HepG2 (cell line): ENCODE measurements at regions not wholly inside any gene's neighbourhood (a gene's known extent, or its start where the extent isn't known, plus 50 kb on each side); places are given as distances from the start of the nearest gene placed in this dataset.

ENCODE experiments used
- ATAC-seq: fragments of 200-7000 bp; cut with Tn5 transposase; 3 replicates; pipeline ENCODE4 v1.9.1; 2020; ENCODE audit warnings: mild to moderate bottlenecking, moderate library complexity
- BruUV-seq: library from RNA; stranded (reverse); fragments of 400-500 nt; replicated peaks from 2 replicates; lab custom pipeline; 2021; lab: Mats Ljungman, UMichigan
- CTCF ChIA-PET: fragments of 300-600 bp; formaldehyde crosslinking; extraction: SDS; loops from one replicate; lab custom pipeline; 2021; ENCODE audit warnings: low total read pairs, inconsistent platforms, low intra/inter-chr PET ratio; lab: Yijun Ruan, JAX
- POLR2A ChIA-PET: fragments of 350-600 bp; sonication (Branson Sonifier 250); formaldehyde crosslinking; loops from one replicate; lab custom pipeline; 2020; ENCODE audit warnings: antibody characterized with exemption, inconsistent platforms; lab: Yijun Ruan, JAX
- DNase-seq: peaks from one replicate; pipeline ENCODE4 v3.0.0-alpha.2; 2015; ENCODE audit warnings: low spot score
- FAIRE-seq: peaks from 3 replicates; lab custom pipeline; 2011; peaks lifted over from hg19 to GRCh38; lab: Jason Lieb, UNC
- H2AFZ ChIP-seq: one replicate; pipeline ENCODE4 v1.6.1; 2011; ENCODE audit warnings: low read length, inconsistent platforms
- H3K27ac ChIP-seq: fragments of 300-600 bp; 3 replicates; pipeline ENCODE4 v1.8.0; 2011; ENCODE audit warnings: mixed run types, mild to moderate bottlenecking, mixed read lengths, low read length, inconsistent platforms; ENCODE audit not compliant: insufficient read depth; ENCODE audit errors: extremely low read length
- H3K27me3 ChIP-seq, 2 experiments: fragments of 200-600 bp in 1 of 2; 2 replicates in 1 of 2; 3 replicates in 1 of 2; pipeline versions ENCODE4 v1.6.0 to v1.8.0; 2011; ENCODE audit warnings: low read length in 2 of 2, mild to moderate bottlenecking in 2 of 2, moderate library complexity in 2 of 2, inconsistent platforms in 1 of 2; ENCODE audit not compliant: insufficient read depth in 2 of 2, control insufficient read depth in 1 of 2
- H3K36me3 ChIP-seq, 2 experiments: fragments of 200-600 bp in 1 of 2; replicated peaks in 1 of 2; 2 replicates in 1 of 2; 3 replicates in 1 of 2; pipeline versions ENCODE4 v1.5.1 to v1.8.0; 2011; ENCODE audit warnings: low read length in 2 of 2, inconsistent platforms in 1 of 2; ENCODE audit not compliant: insufficient read depth in 2 of 2, control insufficient read depth in 1 of 2
- H3K4me1 ChIP-seq: 2 replicates; pipeline ENCODE4 v1.5.1; 2012; ENCODE audit warnings: low read length, inconsistent platforms; ENCODE audit not compliant: insufficient read depth
- H3K4me2 ChIP-seq: 2 replicates; pipeline ENCODE4 v1.6.0; 2011; ENCODE audit warnings: low read depth, low read length, inconsistent platforms
- H3K4me3 ChIP-seq, 3 experiments: fragments of 200-600 bp in 1 of 3; sonication (generic), shearing (Covaris generic) in 1 of 3; replicated peaks in 1 of 3; 2 replicates each; pipeline ENCODE4 v1.5.1; 2011 to 2016; ENCODE audit warnings: low read length in 3 of 3, inconsistent platforms in 2 of 3, low read depth in 2 of 3, mild to moderate bottlenecking in 2 of 3, control low read depth in 1 of 3, mixed read lengths in 1 of 3; ENCODE audit not compliant: insufficient read depth in 1 of 3
- H3K79me2 ChIP-seq: one replicate; pipeline ENCODE4 v1.6.1; 2011; ENCODE audit warnings: low read length, inconsistent platforms; ENCODE audit not compliant: insufficient read depth
- H3K9ac ChIP-seq: 2 replicates; pipeline ENCODE4 v1.6.0; 2011; ENCODE audit warnings: mild to moderate bottlenecking, low read depth, low read length, inconsistent platforms; ENCODE audit not compliant: insufficient read depth
- H3K9me3 ChIP-seq: 2 replicates; pipeline ENCODE4 v1.5.1; 2012; ENCODE audit warnings: mild to moderate bottlenecking, low read length
- H4K20me1 ChIP-seq: 2 replicates; pipeline ENCODE4 v1.6.0; 2011; ENCODE audit warnings: inconsistent platforms, mild to moderate bottlenecking, low read length, moderate library complexity; ENCODE audit not compliant: insufficient read depth
- FOXC1 ChIP-seq: sonication (generic); formaldehyde crosslinking; IDR thresholded peaks from 2 replicates; pipeline ENCODE4 v1.8.0; 2022; ENCODE audit warnings: mild to moderate bottlenecking, missing genetic modification reagents, borderline replicate concordance
- KDM5B ChIP-seq: sonication (generic); formaldehyde crosslinking; IDR thresholded peaks from 2 replicates; pipeline ENCODE4 v1.4.0; 2020; ENCODE audit warnings: missing genetic modification reagents, mild to moderate bottlenecking, borderline replicate concordance
- TBL1XR1 ChIP-seq: fragments of 150-350 bp; IDR thresholded peaks from 2 replicates; pipeline ENCODE4 v1.6.1; 2014; ENCODE audit warnings: borderline replicate concordance, low read length; ENCODE audit not compliant: partially characterized antibody
- TIGD3 ChIP-seq: sonication (generic); formaldehyde crosslinking; IDR thresholded peaks from 2 replicates; pipeline ENCODE4 v1.5.1; 2020; ENCODE audit warnings: mild to moderate bottlenecking, missing genetic modification reagents, borderline replicate concordance
- YEATS2 ChIP-seq: sonication (generic); formaldehyde crosslinking; IDR thresholded peaks from 2 replicates; pipeline ENCODE4 v1.4.0; 2020; ENCODE audit warnings: missing genetic modification reagents, borderline replicate concordance
- ZNF124 ChIP-seq: sonication (generic); formaldehyde crosslinking; IDR thresholded peaks from 2 replicates; pipeline ENCODE4 v1.4.0; 2020; ENCODE audit warnings: missing genetic modification reagents
- ZNF256 ChIP-seq: sonication (generic); formaldehyde crosslinking; conservative IDR thresholded peaks from 2 replicates; pipeline ENCODE4 v1.4.0; 2020; ENCODE audit warnings: missing genetic modification reagents
- ZNF510 ChIP-seq: sonication (generic); formaldehyde crosslinking; IDR thresholded peaks from 2 replicates; pipeline ENCODE4 v1.4.0; 2020; ENCODE audit warnings: low read depth, mild to moderate bottlenecking, missing genetic modification reagents
- ZNF552 ChIP-seq: sonication (generic); formaldehyde crosslinking; IDR thresholded peaks from 2 replicates; pipeline ENCODE4 v1.9.0; 2022; ENCODE audit warnings: missing genetic modification reagents, mild to moderate bottlenecking, borderline replicate concordance
- ZNF598 ChIP-seq: sonication (generic); formaldehyde crosslinking; IDR thresholded peaks from 2 replicates; pipeline ENCODE4 v1.5.1; 2020; ENCODE audit warnings: mild to moderate bottlenecking, missing genetic modification reagents, borderline replicate concordance
- WGBS: methylation state at CpG from one replicate; pipeline ENCODE4 v1.1.6; 2017; ENCODE audit warnings: low lambda C conversion rate; 5-methylcytosine and 5-hydroxymethylcytosine counted together
- in situ Hi-C: cut with HindIII; loops from 2 replicates; pipeline ENCODE4 v1.10.0; 2017; ENCODE audit warnings: low pct_unique_long_range_greater_than_20kb; ENCODE audit not compliant: extremely low pct_ligation_motif_present
- intact Hi-C: fragments of 100-400 bp; cut with micrococcal nuclease; formaldehyde crosslinking; loops from one replicate; pipeline ENCODE4 v1.10.0; 2022; ENCODE audit not compliant: unreplicated experiment
- TF ChIP-seq, protein P1 (sequence below): sonication (generic); formaldehyde crosslinking; IDR thresholded peaks from 2 replicates; pipeline ENCODE4 v1.9.0; 2022; ENCODE audit warnings: low read depth, missing genetic modification reagents
- TF ChIP-seq, protein P2 (sequence below): sonication (generic); formaldehyde crosslinking; IDR thresholded peaks from 2 replicates; pipeline ENCODE4 v1.4.0; 2020; ENCODE audit warnings: missing genetic modification reagents, mild to moderate bottlenecking, borderline replicate concordance

DNA sequence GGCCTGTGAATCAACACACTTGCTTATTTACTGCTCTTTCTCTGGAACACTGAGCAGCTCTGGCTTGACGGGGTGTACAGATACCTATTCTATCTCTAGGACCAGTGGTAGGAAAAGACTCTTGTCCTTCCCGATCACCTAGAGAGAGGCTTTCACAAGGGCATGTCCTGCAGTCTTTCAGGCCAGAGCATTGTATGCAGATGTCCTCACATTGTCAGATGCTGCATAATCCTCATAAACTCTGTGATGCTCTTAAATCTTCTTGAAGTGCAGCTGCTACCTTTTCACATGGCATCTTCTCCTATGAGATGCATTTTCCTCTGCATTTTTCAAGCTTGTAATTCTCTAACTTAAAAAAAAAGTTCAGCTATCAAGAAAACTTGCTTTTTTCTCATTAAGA, 369.4 kb downstream of the OLFM4 start:
- 22% methylated on average over 2 of the region's 2 CpGs for WGBS
- Histone ChIP-seq H3K4me3 (no peak overlapping the region), H3K4me1 (no peaks in the 10 kb centered on the region), H3K9me3 (peaks cover 62% of the 10 kb centered on the region), H3K79me2 (no peaks in the 10 kb centered on the region)
- BruUV-seq = no TSS peak
- POLR2A ChIA-PET = no interaction called here
- ATAC-seq = no peak
- TF ChIP-seq, protein P1, sequence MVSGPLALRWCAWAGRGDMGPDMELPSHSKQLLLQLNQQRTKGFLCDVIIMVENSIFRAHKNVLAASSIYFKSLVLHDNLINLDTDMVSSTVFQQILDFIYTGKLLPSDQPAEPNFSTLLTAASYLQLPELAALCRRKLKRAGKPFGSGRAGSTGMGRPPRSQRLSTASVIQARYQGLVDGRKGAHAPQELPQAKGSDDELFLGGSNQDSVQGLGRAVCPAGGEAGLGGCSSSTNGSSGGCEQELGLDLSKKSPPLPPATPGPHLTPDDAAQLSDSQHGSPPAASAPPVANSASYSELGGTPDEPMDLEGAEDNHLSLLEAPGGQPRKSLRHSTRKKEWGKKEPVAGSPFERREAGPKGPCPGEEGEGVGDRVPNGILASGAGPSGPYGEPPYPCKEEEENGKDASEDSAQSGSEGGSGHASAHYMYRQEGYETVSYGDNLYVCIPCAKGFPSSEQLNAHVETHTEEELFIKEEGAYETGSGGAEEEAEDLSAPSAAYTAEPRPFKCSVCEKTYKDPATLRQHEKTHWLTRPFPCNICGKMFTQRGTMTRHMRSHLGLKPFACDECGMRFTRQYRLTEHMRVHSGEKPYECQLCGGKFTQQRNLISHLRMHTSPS (CRISPR knock-in tag) = no peak
- TF ChIP-seq ZNF256 (CRISPR knock-in tag) (no peak), ZNF510 (CRISPR knock-in tag) (no peak), ZNF124 (no peak), ZNF552 (no peak), KDM5B (no peak), YEATS2 (no peak), TBL1XR1 (no peak), TIGD3 (CRISPR knock-in tag) (no peak), ZNF598 (CRISPR knock-in tag) (no peak), FOXC1 (CRISPR knock-in tag) (no peak)
- TF ChIP-seq, protein P2, sequence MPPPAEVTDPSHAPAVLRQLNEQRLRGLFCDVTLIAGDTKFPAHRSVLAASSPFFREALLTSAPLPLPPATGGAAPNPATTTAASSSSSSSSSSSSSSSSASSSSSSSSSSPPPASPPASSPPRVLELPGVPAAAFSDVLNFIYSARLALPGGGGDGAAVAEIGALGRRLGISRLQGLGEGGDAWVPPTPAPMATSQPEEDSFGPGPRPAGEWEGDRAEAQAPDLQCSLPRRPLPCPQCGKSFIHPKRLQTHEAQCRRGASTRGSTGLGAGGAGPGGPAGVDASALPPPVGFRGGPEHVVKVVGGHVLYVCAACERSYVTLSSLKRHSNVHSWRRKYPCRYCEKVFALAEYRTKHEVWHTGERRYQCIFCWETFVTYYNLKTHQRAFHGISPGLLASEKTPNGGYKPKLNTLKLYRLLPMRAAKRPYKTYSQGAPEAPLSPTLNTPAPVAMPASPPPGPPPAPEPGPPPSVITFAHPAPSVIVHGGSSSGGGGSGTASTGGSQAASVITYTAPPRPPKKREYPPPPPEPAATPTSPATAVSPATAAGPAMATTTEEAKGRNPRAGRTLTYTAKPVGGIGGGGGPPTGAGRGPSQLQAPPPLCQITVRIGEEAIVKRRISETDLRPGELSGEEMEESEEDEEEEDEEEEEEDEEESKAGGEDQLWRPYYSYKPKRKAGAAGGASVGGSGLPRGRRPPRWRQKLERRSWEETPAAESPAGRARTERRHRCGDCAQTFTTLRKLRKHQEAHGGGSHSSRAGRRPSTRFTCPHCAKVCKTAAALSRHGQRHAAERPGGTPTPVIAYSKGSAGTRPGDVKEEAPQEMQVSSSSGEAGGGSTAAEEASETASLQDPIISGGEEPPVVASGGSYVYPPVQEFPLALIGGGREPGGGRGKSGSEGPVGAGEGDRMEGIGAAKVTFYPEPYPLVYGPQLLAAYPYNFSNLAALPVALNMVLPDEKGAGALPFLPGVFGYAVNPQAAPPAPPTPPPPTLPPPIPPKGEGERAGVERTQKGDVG (CRISPR knock-in tag) = no peak
- TF ChIP-seq, all 625 proteins: peak for 0
- no peak overlapping the region for H3K27ac ChIP-seq
- no peak overlapping the region for H3K9ac ChIP-seq
- intact Hi-C loops = no loop called here
- no peaks in the 10 kb centered on the region for H3K36me3 ChIP-seq
- no peaks in the 10 kb centered on the region for H4K20me1 ChIP-seq
- in situ Hi-C loops = no loop called here
- FAIRE-seq (no peak), DNase-seq (no peak)
- CTCF ChIA-PET = no interaction called here
- no peak overlapping the region for H2AFZ ChIP-seq
- H3K4me2 ChIP-seq = no peak overlapping the region
- no peaks in the 10 kb centered on the region for H3K27me3 ChIP-seq
